ENCODE measurements at regions not wholly inside any gene's neighbourhood (a gene's known extent, or its start where the extent isn't known, plus 50 kb on each side); places are given as distances from the start of the nearest gene placed in this dataset.

DNA sequence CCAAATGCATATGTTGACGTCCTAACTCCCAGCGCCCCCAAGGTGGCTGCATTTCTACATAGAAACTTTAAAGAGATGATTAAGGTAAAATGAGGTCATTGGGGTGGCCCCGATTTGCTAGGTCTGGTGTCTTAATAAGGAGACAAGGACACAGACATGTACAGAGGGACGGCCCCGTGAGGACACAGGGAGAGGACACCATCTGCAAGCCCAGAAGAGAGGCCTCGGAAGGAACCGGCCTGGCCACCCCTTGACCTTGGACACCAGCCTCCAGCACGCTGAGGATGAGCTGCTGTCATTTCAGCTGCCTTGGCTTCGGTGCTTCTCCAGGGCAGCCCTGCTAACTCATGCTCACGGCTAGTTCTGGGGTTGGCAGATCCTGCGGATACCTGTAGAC, 73.2 kb downstream of the MRPL36 start:
- TF ChIP-seq POLR2A (IDR thresholded peaks at IDR 0.05; ENCODE audit: low read length) (no peak), GATA1 (IDR thresholded peaks at IDR 0.05; ENCODE audit: low read depth, low read length) (no peak)

Measured in erythroblast (primary cell).